Trophoblast cell (in vitro differentiated cells and primary cell): ENCODE measurements at regions not wholly inside any gene's neighbourhood (a gene's known extent, or its start where the extent isn't known, plus 50 kb on each side); places are given as distances from the start of the nearest gene placed in this dataset.

ENCODE experiments used
- DNase-seq, 2 donors: peaks; one replicate each; pipeline ENCODE4 v3.0.0-alpha.2; 2016
- H2AFZ ChIP-seq: 2 replicates; pipeline ENCODE4 v1.6.1; 2013; ENCODE audit warnings: low read length, moderate library complexity, mild to moderate bottlenecking; ENCODE audit not compliant: insufficient read depth, poor library complexity
- H2AK5ac ChIP-seq: 2 replicates; pipeline ENCODE4 v1.6.1; 2013; ENCODE audit warnings: mild to moderate bottlenecking, low read length
- H2BK120ac ChIP-seq: 2 replicates; pipeline ENCODE4 v1.6.1; 2013; ENCODE audit warnings: low read length, mild to moderate bottlenecking, moderate library complexity; ENCODE audit not compliant: insufficient read depth, poor library complexity
- H2BK12ac ChIP-seq: 2 replicates; pipeline ENCODE4 v1.6.1; 2013; ENCODE audit warnings: mild to moderate bottlenecking, low read length, moderate library complexity
- H2BK5ac ChIP-seq: 2 replicates; pipeline ENCODE4 v1.6.1; 2013; ENCODE audit warnings: low read length, low read depth, moderate library complexity, mild to moderate bottlenecking; ENCODE audit not compliant: poor library complexity
- H3K14ac ChIP-seq: 2 replicates; pipeline ENCODE4 v1.6.1; 2013; ENCODE audit warnings: mild to moderate bottlenecking, low read length
- H3K18ac ChIP-seq: 2 replicates; pipeline ENCODE4 v1.6.1; 2013; ENCODE audit warnings: mild to moderate bottlenecking, low read length
- H3K23ac ChIP-seq: 2 replicates; pipeline ENCODE4 v1.6.1; 2013; ENCODE audit warnings: low read length
- H3K27ac ChIP-seq: 2 replicates; pipeline ENCODE4 v1.5.1; 2013; ENCODE audit warnings: low read depth, mild to moderate bottlenecking, inconsistent platforms, low read length, moderate library complexity
- H3K27me3 ChIP-seq: 2 replicates; pipeline ENCODE4 v1.6.1; 2013; ENCODE audit warnings: inconsistent platforms, mild to moderate bottlenecking, low read length, moderate library complexity; ENCODE audit not compliant: insufficient read depth
- H3K36me3 ChIP-seq, 2 experiments: 1 replicate in 1 of 2; 2 replicates in 1 of 2; pipeline ENCODE4 v1.6.1; 2013; ENCODE audit warnings: low read length in 2 of 2, mild to moderate bottlenecking in 2 of 2, moderate library complexity in 1 of 2; ENCODE audit not compliant: insufficient read depth in 2 of 2, control insufficient read depth in 1 of 2
- H3K4ac ChIP-seq: 2 replicates; pipeline ENCODE4 v1.6.1; 2013; ENCODE audit warnings: low read depth, mild to moderate bottlenecking, low read length, moderate library complexity
- H3K4me1 ChIP-seq, 2 experiments: 1 replicate in 1 of 2; 2 replicates in 1 of 2; pipeline ENCODE4 v1.6.1; 2013; ENCODE audit warnings: low read length in 2 of 2, mild to moderate bottlenecking in 2 of 2, moderate library complexity in 1 of 2; ENCODE audit not compliant: insufficient read depth in 2 of 2, control insufficient read depth in 1 of 2
- H3K4me2 ChIP-seq: 2 replicates; pipeline ENCODE4 v1.6.1; 2013; ENCODE audit warnings: inconsistent platforms, mild to moderate bottlenecking, low read length, moderate library complexity
- H3K4me3 ChIP-seq: 2 replicates; pipeline ENCODE4 v1.5.1; 2013; ENCODE audit warnings: mild to moderate bottlenecking, low read depth, low read length, inconsistent platforms
- H3K79me1 ChIP-seq: one replicate; pipeline ENCODE4 v1.6.1; 2013; ENCODE audit warnings: low read length
- H3K79me2 ChIP-seq: 2 replicates; pipeline ENCODE4 v1.6.1; 2013; ENCODE audit warnings: low read length, mild to moderate bottlenecking; ENCODE audit not compliant: control insufficient read depth, insufficient read depth, poor library complexity
- H3K9ac ChIP-seq: 2 replicates; pipeline ENCODE4 v1.6.1; 2013; ENCODE audit warnings: mild to moderate bottlenecking, low read length
- H3K9me3 ChIP-seq: 2 replicates; pipeline ENCODE4 v1.6.1; 2013; ENCODE audit warnings: low read depth, mild to moderate bottlenecking, control low read depth, inconsistent platforms, low read length; ENCODE audit not compliant: insufficient read depth
- H4K12ac ChIP-seq: 2 replicates; pipeline ENCODE4 v1.6.1; 2013; ENCODE audit warnings: low read depth, mild to moderate bottlenecking, low read length, moderate library complexity
- H4K8ac ChIP-seq: 2 replicates; pipeline ENCODE4 v1.6.1; 2013; ENCODE audit warnings: low read depth, mild to moderate bottlenecking, low read length, moderate library complexity
- H4K91ac ChIP-seq: one replicate; pipeline ENCODE4 v1.6.1; 2013; ENCODE audit warnings: low read depth, mild to moderate bottlenecking, low read length, moderate library complexity
- WGBS: extraction: QIAGEN DNeasy Blood & Tissue Kit; methylation state at CpG from one replicate; pipeline ENCODE4 v1.1.7; 2013; ENCODE audit warnings: missing lambda C conversion rate; ENCODE audit not compliant: insufficient read length, insufficient coverage; ENCODE audit errors: extremely low coverage; 5-methylcytosine and 5-hydroxymethylcytosine counted together

GRCh38 chr4:123913598-123913997, 517.0 kb downstream of the SPRY1 start:
- H2AFZ ChIP-seq: no peak overlapping the region
- no peak overlapping the region for H2BK12ac ChIP-seq
- H3K9me3 ChIP-seq: no peaks in the 10 kb centered on the region
- no peaks in the 10 kb centered on the region for H3K79me2 ChIP-seq
- no peak overlapping the region for H3K14ac ChIP-seq
- no peaks in the 10 kb centered on the region for H3K36me3 ChIP-seq
- H4K91ac ChIP-seq: no peak overlapping the region
- no peak overlapping the region for H3K27ac ChIP-seq
- H3K9ac ChIP-seq: no peak overlapping the region
- no peak overlapping the region for H3K23ac ChIP-seq
- no peak overlapping the region for H3K4me2 ChIP-seq
- H3K4ac ChIP-seq: no peak overlapping the region
- no peaks in the 10 kb centered on the region for H3K79me1 ChIP-seq
- H4K8ac ChIP-seq: no peak overlapping the region
- no peaks in the 10 kb centered on the region for H3K4me1 ChIP-seq
- H2AK5ac ChIP-seq: no peak overlapping the region
- no peak overlapping the region for H4K12ac ChIP-seq
- H3K27me3 ChIP-seq: no peaks in the 10 kb centered on the region
- H3K18ac ChIP-seq: no peak overlapping the region
- H3K4me3 ChIP-seq: no peak overlapping the region
- H2BK120ac ChIP-seq: no peak overlapping the region
- H2BK5ac ChIP-seq: no peak overlapping the region
- DNase-seq: no peak

- Histone ChIP-seq H2BK120ac (no peak overlapping the region), H3K23ac (no peak overlapping the region), H2AFZ (no peak overlapping the region), H3K27me3 (no peaks in the 10 kb centered on the region), H3K14ac (no peak overlapping the region), H2BK5ac (no peak overlapping the region), H3K9ac (no peak overlapping the region), H3K4me1 (no peaks in the 10 kb centered on the region), H2BK12ac (no peak overlapping the region), H3K18ac (no peak overlapping the region), H3K36me3 (no peaks in the 10 kb centered on the region), H3K4ac (no peak overlapping the region), H4K91ac (no peak overlapping the region), H3K79me1 (no peaks in the 10 kb centered on the region), H3K4me3 (no peak overlapping the region), H4K12ac (no peak overlapping the region), H4K8ac (no peak overlapping the region), H2AK5ac (no peak overlapping the region), H3K9me3 (no peaks in the 10 kb centered on the region), H3K79me2 (no peaks in the 10 kb centered on the region), H3K27ac (no peak overlapping the region), H3K4me2 (no peak overlapping the region)
- DNase-seq: no peak
- no CpG with 5 or more reads among the region's 2 CpGs for WGBS
Observed at GRCh38 chr4:123916821-123917220, 520.2 kb downstream of the SPRY1 start.

- H3K4me1 ChIP-seq: no peaks in the 10 kb centered on the region
- no peak overlapping the region for H2BK12ac ChIP-seq
- H3K14ac ChIP-seq: no peak overlapping the region
- H3K9ac ChIP-seq: no peak overlapping the region
- H2BK120ac ChIP-seq: no peak overlapping the region
- H2AFZ ChIP-seq: no peak overlapping the region
- no peak overlapping the region for H3K18ac ChIP-seq
- no peak overlapping the region for H3K4ac ChIP-seq
- H2AK5ac ChIP-seq: no peak overlapping the region
- H3K23ac ChIP-seq: no peak overlapping the region
- H3K9me3 ChIP-seq: no peaks in the 10 kb centered on the region
- no peaks in the 10 kb centered on the region for H3K79me1 ChIP-seq
- DNase-seq: no peak
- H4K12ac ChIP-seq: no peak overlapping the region
- no peak overlapping the region for H4K91ac ChIP-seq
- no peak overlapping the region for H3K4me2 ChIP-seq
- no peak overlapping the region for H3K4me3 ChIP-seq
- no peak overlapping the region for H2BK5ac ChIP-seq
- H3K36me3 ChIP-seq: no peaks in the 10 kb centered on the region
- H3K27ac ChIP-seq: no peak overlapping the region
- H4K8ac ChIP-seq: no peak overlapping the region
- no peaks in the 10 kb centered on the region for H3K79me2 ChIP-seq
- no peaks in the 10 kb centered on the region for H3K27me3 ChIP-seq
- WGBS: no CpG with 5 or more reads among the region's 4 CpGs
Observed at GRCh38 chr4:123919576-123920098, 523.0 kb downstream of the SPRY1 start.

GRCh38 chr4:123921339-123921738, 524.7 kb downstream of the SPRY1 start:
- H2AFZ ChIP-seq: no peak overlapping the region
- WGBS: no CpG with 5 or more reads among the region's 5 CpGs

More at GRCh38 chr4:123921339-123921738, 524.7 kb downstream of the SPRY1 start:
- Histone ChIP-seq H3K18ac (no peak overlapping the region), H3K79me1 (no peaks in the 10 kb centered on the region), H2BK12ac (no peak overlapping the region), H3K36me3 (no peaks in the 10 kb centered on the region), H3K14ac (no peak overlapping the region), H3K4me3 (no peak overlapping the region), H3K4me1 (no peaks in the 10 kb centered on the region), H3K4ac (no peak overlapping the region), H3K9me3 (no peaks in the 10 kb centered on the region), H2AK5ac (no peak overlapping the region), H3K79me2 (no peaks in the 10 kb centered on the region), H2BK120ac (no peak overlapping the region), H4K8ac (no peak overlapping the region), H4K12ac (no peak overlapping the region), H3K23ac (no peak overlapping the region), H2BK5ac (no peak overlapping the region), H3K27ac (no peak overlapping the region), H3K9ac (no peak overlapping the region), H4K91ac (no peak overlapping the region), H3K4me2 (no peak overlapping the region), H3K27me3 (no peaks in the 10 kb centered on the region)
- no peak for DNase-seq
